Heart left ventricle (tissue), 16 donors: ENCODE measurements at regions not wholly inside any gene's neighbourhood (a gene's known extent, or its start where the extent isn't known, plus 50 kb on each side); places are given as distances from the start of the nearest gene placed in this dataset.

ENCODE experiments used
- ATAC-seq, 4 donors: fragments of 200-7000 bp; cut with Tn5 transposase; one replicate each; pipeline ENCODE4 v1.9.1; 2020 to 2022; ENCODE audit warnings: moderate library complexity in 4 of 4, mild to moderate bottlenecking in 3 of 4, moderate number of reproducible peaks in 1 of 4
- DNase-seq, 5 donors: peaks; one replicate each; pipeline ENCODE4 v3.0.0-alpha.2; 2020
- H3K27ac ChIP-seq, 12 donors: fragments of 200-600 bp; sonication (generic) in 4 of 12; one replicate each; pipeline versions ENCODE4 v1.5.0 to v1.8.0; 2016 to 2022; ENCODE audit warnings: mild to moderate bottlenecking in 2 of 12
- H3K27me3 ChIP-seq, 9 donors: fragments of 200-600 bp; sonication (generic) in 2 of 9; one replicate each; pipeline versions ENCODE4 v1.5.1 to v1.8.0; 2016 to 2022; ENCODE audit warnings: mild to moderate bottlenecking in 3 of 9
- H3K36me3 ChIP-seq, 9 donors: fragments of 200-600 bp; sonication (generic) in 2 of 9; one replicate each; pipeline versions ENCODE4 v1.5.0 to v1.8.0; 2018 to 2022; ENCODE audit warnings: mild to moderate bottlenecking in 2 of 9
- H3K4me1 ChIP-seq, 12 donors: fragments of 200-600 bp; sonication (generic) in 4 of 12; one replicate each; pipeline versions ENCODE4 v1.5.0 to v1.8.0; 2016 to 2022; ENCODE audit warnings: mild to moderate bottlenecking in 3 of 12
- H3K4me3 ChIP-seq, 12 donors: fragments of 200-600 bp; sonication (generic) in 4 of 12; one replicate each; pipeline versions ENCODE4 v1.5.0 to v1.8.0; 2017 to 2022; ENCODE audit warnings: mild to moderate bottlenecking in 9 of 12, moderate library complexity in 4 of 12
- H3K9me3 ChIP-seq, 12 donors: fragments of 200-600 bp; sonication (generic) in 4 of 12; one replicate each; pipeline versions ENCODE4 v1.5.0 to v1.8.0; 2016 to 2022; ENCODE audit warnings: mild to moderate bottlenecking in 1 of 12
- POLR2A ChIP-seq, 2 donors: fragments of 450-650 bp; IDR thresholded peaks; one replicate each; pipeline ENCODE4 v1.6.1; 2017; ENCODE audit warnings: antibody characterized with exemption in 2 of 2, mild to moderate bottlenecking in 2 of 2, moderate library complexity in 2 of 2
- WGBS, 4 donors: extraction: QIAGEN DNeasy Blood & Tissue Kit in 2 of 4; methylation state at CpG; one replicate each; pipeline versions ENCODE4 v1.1.5 to v1.1.7; 2013 to 2018; 5-methylcytosine and 5-hydroxymethylcytosine counted together
- intact Hi-C, 10 donors: fragments of 100-400 bp; cut with DNase I; formaldehyde crosslinking; loops; one replicate each; pipeline versions ENCODE4 v1.11.1 to v1.14.2; 2022
- TF ChIP-seq, protein P1 (sequence below), 12 donors: fragments of 200-600 bp; sonication (generic) in 4 of 12; IDR thresholded peaks; one replicate each; pipeline versions ENCODE4 v1.5.0 to v1.8.0; 2018 to 2022; ENCODE audit warnings: antibody characterized with exemption in 12 of 12, mild to moderate bottlenecking in 5 of 12
- donor health status: ischemic (EF 13 %, LVEDD 7.1; RV severe dilation, severe dysfunction).
- donor health status: healthy with polysubstance abuse.
- donor health status: DM: no; HTN: yes; CAD: no.
- donor health status: DM: no; HTN: no; CAD: no.
- donor health status: ischemic (EF 25% LVEDD 6.9; RV normal size, moderate dysfunction).
- donor health status: ischemic (EF 25% LVEDD 5.7; RV mildly dilated, moderate dysfunction).
- donor health status: healthy.
- donor health status: DM: yes; HTN: yes; CAD: no.
- donor health status: ischemic (EF 35%, LVEDD 5.7; RV mildly dilated, moderate dysfunction).
- donor health status: nonischemic (EF 11% LVEDD 7.7; RV severe dilation, severe dysfunction).
- donor health status: DM: yes; HTN: yes; CAD: no.
- donor health status: PGD.
- donor health status: ischemic (EF 29% LVEDD 5.4; RV normal size, mild dysfunction).
- donor health status: nonischemic (EF 23%, LVEDD 6.1; RV moderate dilation, normal function).

DNA sequence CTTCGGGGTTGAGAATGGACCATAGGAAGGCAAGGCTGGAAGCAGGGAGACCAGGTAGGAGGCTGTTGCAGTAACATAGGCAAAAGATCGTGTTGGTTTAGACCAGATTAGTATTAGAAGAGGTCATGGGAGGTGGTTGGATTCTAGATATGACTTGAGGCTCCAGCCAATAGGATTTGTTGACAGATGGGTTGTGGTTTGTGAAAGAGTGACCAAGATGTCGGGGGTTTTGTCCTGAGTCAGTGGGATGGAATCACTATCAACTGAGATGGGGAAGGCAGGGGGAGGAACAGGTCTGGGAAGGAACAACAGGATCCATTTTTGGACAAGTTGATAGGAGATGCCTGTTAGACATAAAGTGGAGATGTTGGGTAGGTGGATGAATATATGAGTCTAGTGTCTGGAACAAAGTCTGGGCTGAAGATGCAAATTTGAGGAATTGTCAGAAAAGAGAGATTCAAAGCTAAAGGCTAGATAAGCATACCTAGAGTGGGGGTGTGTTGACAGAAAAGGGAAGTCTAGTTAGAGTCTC is 95.5 kb upstream of the NPHP3 start:
- 73 to 84% (median 78%) methylated on average over 3 of the region's 3 CpGs for WGBS, 4 donors
- H3K4me1 ChIP-seq = no peaks in the 10 kb centered on the region
- ATAC-seq (no peak), DNase-seq (no peak)
- H3K4me3 ChIP-seq = no peak overlapping the region
- no peak overlapping the region for H3K27ac ChIP-seq
- H3K36me3 ChIP-seq = no peaks in the 10 kb centered on the region
- no peaks in the 10 kb centered on the region for H3K9me3 ChIP-seq
- TF ChIP-seq, protein P1, sequence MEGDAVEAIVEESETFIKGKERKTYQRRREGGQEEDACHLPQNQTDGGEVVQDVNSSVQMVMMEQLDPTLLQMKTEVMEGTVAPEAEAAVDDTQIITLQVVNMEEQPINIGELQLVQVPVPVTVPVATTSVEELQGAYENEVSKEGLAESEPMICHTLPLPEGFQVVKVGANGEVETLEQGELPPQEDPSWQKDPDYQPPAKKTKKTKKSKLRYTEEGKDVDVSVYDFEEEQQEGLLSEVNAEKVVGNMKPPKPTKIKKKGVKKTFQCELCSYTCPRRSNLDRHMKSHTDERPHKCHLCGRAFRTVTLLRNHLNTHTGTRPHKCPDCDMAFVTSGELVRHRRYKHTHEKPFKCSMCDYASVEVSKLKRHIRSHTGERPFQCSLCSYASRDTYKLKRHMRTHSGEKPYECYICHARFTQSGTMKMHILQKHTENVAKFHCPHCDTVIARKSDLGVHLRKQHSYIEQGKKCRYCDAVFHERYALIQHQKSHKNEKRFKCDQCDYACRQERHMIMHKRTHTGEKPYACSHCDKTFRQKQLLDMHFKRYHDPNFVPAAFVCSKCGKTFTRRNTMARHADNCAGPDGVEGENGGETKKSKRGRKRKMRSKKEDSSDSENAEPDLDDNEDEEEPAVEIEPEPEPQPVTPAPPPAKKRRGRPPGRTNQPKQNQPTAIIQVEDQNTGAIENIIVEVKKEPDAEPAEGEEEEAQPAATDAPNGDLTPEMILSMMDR (IDR thresholded peaks at IDR 0.05) = no peak
- no peak for TF ChIP-seq POLR2A (IDR thresholded peaks at IDR 0.05)
- intact Hi-C loops = no loop called here
- no peaks in the 10 kb centered on the region for H3K27me3 ChIP-seq

DNA sequence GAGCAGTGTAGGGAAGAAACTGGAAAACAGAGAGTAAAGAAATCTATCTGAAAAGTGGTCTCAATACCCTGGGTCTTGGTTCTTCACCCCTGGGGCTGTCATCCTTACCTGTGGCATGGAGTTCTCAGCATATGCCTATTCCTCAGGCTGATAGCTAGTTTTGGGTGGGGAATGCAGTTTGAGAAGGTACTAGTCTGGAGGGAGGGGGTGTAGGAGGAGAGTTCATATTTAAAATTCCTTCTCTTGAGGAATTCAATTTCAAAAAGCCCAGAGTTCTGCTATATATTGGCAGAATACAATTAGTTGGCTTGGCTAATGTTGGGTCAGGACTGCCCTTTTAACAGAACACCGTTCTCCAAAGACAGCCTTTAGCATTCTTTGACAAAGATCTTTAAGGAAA is 82.9 kb upstream of the NPHP3 start:
- intact Hi-C loops = no loop called here
- DNase-seq (no peak), ATAC-seq (no peak)
- H3K36me3 ChIP-seq = no peaks in the 10 kb centered on the region
- TF ChIP-seq, protein P1 (IDR thresholded peaks at IDR 0.05) = no peak
- TF ChIP-seq POLR2A (IDR thresholded peaks at IDR 0.05) = no peak
- H3K4me3 ChIP-seq = no peak overlapping the region
- 68 to 76% (median 74%) methylated on average over 1 of the region's 1 CpG for WGBS, 4 donors
- H3K4me1 ChIP-seq = peaks cover 0 to 3% (median 0%) of the 10 kb centered on the region in 12 donors
- H3K9me3 ChIP-seq = peaks cover 0 to 4% (median 0%) of the 10 kb centered on the region in 12 donors
- no peak overlapping the region for H3K27ac ChIP-seq
- no peaks in the 10 kb centered on the region for H3K27me3 ChIP-seq

DNA sequence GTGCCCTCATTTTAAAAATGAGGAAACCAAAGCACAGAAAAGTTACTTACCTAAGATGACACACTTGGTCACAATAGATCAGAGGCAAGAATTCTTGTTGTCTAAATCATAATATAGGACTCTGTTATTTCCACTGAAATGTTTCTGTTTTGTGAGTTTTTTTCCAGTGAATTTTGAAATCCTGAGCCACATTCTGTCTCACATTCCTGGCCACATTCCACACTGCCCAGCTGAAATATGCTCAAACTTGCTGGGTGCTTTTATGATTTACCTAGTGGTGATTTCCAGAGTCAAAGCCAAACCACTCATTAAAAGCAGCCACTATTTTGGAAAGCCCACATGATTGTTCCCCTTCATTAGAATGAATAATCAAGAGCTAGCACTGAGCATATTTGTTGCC is 82.3 kb upstream of the NPHP3 start:
- no peak for ATAC-seq

GRCh38 chr3:132803889-132804288 is 81.7 kb upstream of the NPHP3 start:
- 49 to 67% (median 53%) methylated on average over 4 of the region's 4 CpGs for WGBS, 4 donors
- no peak overlapping the region for H3K4me3 ChIP-seq
- peaks cover 0 to 4% (median 0%) of the 10 kb centered on the region in 12 donors for H3K9me3 ChIP-seq
- H3K36me3 ChIP-seq = no peaks in the 10 kb centered on the region
- H3K27ac ChIP-seq = no peak overlapping the region
- TF ChIP-seq POLR2A (IDR thresholded peaks at IDR 0.05) = no peak
- TF ChIP-seq, protein P1 (IDR thresholded peaks at IDR 0.05) = no peak
- no peaks in the 10 kb centered on the region for H3K27me3 ChIP-seq
- no peak for ATAC-seq
- peaks cover 0 to 3% (median 0%) of the 10 kb centered on the region in 12 donors for H3K4me1 ChIP-seq
- intact Hi-C loops = no loop called here
- DNase-seq = no peak

More for the DNA sequence above, 82.3 kb upstream of the NPHP3 start:
- Histone ChIP-seq H3K4me3 (no peak overlapping the region), H3K27me3 (no peaks in the 10 kb centered on the region), H3K27ac (no peak overlapping the region), H3K4me1 (peaks cover 0 to 3% (median 0%) of the 10 kb centered on the region in 12 donors), H3K36me3 (no peaks in the 10 kb centered on the region), H3K9me3 (peaks cover 0 to 4% (median 0%) of the 10 kb centered on the region in 12 donors)
- TF ChIP-seq, protein P1 (IDR thresholded peaks at IDR 0.05) = no peak
- no peak for TF ChIP-seq POLR2A (IDR thresholded peaks at IDR 0.05)
- intact Hi-C loops = no loop called here
- no peak for DNase-seq
